ENCODE measurements at regions not wholly inside any gene's neighbourhood (a gene's known extent, or its start where the extent isn't known, plus 50 kb on each side); places are given as distances from the start of the nearest gene placed in this dataset.

DNA sequence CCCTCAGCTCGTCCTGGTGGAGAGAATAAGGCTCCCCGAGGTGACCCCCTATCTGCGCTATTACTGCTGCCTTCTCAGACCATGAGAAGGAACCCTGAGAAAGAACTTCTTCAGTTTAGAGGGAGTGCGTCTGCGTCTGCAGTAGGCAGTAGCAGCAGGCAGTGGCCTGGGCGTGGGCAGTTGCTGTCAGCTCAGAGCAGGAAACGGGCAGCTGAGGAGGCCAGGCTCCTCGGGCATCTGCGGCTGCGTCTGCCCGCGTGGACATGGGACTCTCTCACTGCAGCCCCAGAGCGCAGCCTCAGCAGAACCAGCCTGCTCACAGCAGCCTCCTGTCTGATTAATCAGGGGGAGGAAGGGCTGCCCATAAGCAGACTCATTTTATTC, 49.8 kb upstream of the FCN1 start:
- H3K9ac ChIP-seq (ENCODE audit: low read depth, low read length): no peak overlapping the region
- H3K4me1 ChIP-seq (ENCODE audit: control insufficient read depth, insufficient read depth, low read length): no peaks in the 10 kb centered on the region; the same call in 1 of the 2 replicates
- no peak overlapping the region for H3K27ac ChIP-seq (ENCODE audit: low read depth, low read length)
- H3K4me3 ChIP-seq (ENCODE audit: low read depth, low read length): no peak overlapping the region
- H3K9me3 ChIP-seq (ENCODE audit: control insufficient read depth, insufficient read depth, low read length): no peaks in the 10 kb centered on the region
- H3K36me3 ChIP-seq (ENCODE audit: control insufficient read depth, insufficient read depth, low read length): no peaks in the 10 kb centered on the region
- H3K27me3 ChIP-seq (ENCODE audit: control insufficient read depth, insufficient read depth, low read length): no peaks in the 10 kb centered on the region

DNA sequence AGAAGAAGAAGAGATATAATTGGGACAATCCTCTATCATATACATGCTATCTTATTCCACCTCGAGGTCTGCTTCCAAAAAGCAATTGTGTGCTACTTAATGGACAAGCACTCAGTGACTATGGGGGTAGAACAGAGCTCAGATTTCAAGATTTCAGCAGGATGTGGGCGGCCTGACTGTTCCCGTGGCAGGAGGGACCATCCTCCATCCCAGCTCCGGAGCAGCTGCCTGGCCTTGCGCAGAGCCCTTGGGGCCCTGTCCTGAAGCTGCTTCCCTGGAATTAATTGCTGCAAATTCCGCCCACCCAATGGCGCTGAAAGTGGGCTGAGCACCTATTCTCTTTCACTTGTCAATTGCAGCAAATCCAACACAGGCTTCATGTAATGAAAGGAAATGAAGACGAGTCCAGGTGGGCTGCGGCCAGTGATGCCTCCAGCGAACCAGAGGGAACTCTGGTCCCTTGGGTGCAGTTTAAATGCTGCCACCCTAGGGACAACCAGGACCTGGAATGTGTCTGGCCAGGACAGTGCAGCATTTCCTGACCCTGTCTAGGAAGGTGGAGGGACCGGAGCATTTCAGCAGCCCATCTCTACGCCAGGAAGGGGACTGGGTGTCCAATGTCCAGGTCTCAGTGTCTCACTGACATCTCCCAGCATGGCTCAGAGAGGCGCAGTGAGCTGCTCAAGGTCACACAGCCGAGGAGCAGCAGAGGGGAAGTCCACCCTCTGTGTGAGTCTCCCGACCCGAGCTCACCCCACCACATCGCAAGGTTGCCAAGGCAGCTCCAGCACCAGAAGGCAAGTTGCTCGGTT, 50.5 kb upstream of the FCN1 start:
- Histone ChIP-seq H3K4me3 (ENCODE audit: low read depth, low read length) (no peak overlapping the region), H3K4me1 (ENCODE audit: control insufficient read depth, insufficient read depth, low read length) (peaks cover 3% of the 10 kb centered on the region), H3K27me3 (ENCODE audit: control insufficient read depth, insufficient read depth, low read length) (no peaks in the 10 kb centered on the region), H3K9ac (ENCODE audit: low read depth, low read length) (no peak overlapping the region), H3K9me3 (ENCODE audit: control insufficient read depth, insufficient read depth, low read length) (no peaks in the 10 kb centered on the region), H3K27ac (ENCODE audit: low read depth, low read length) (no peak overlapping the region), H3K36me3 (ENCODE audit: control insufficient read depth, insufficient read depth, low read length) (no peaks in the 10 kb centered on the region)

DNA sequence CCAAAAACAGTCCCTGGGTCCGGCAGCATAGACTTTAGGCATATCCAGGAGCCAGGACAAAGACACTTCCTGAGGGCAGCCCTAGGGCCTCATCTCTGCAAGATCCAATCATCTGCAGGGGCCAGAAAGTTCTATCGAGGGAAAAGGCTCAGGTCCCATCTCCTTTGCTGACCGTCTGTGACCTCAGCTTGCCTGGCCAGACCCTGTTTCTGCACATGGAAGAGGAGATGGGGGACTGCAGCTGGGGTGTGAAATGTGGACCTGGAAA, 51.0 kb upstream of the FCN1 start:
- Histone ChIP-seq H3K9ac (ENCODE audit: low read depth, low read length) (no peak overlapping the region), H3K4me1 (ENCODE audit: control insufficient read depth, insufficient read depth, low read length) (peaks cover 7% of the 10 kb centered on the region), H3K36me3 (ENCODE audit: control insufficient read depth, insufficient read depth, low read length) (no peaks in the 10 kb centered on the region), H3K27me3 (ENCODE audit: control insufficient read depth, insufficient read depth, low read length) (no peaks in the 10 kb centered on the region), H3K9me3 (ENCODE audit: control insufficient read depth, insufficient read depth, low read length) (no peaks in the 10 kb centered on the region), H3K4me3 (ENCODE audit: low read depth, low read length) (no peak overlapping the region), H3K27ac (ENCODE audit: low read depth, low read length) (no peak overlapping the region)

DNA sequence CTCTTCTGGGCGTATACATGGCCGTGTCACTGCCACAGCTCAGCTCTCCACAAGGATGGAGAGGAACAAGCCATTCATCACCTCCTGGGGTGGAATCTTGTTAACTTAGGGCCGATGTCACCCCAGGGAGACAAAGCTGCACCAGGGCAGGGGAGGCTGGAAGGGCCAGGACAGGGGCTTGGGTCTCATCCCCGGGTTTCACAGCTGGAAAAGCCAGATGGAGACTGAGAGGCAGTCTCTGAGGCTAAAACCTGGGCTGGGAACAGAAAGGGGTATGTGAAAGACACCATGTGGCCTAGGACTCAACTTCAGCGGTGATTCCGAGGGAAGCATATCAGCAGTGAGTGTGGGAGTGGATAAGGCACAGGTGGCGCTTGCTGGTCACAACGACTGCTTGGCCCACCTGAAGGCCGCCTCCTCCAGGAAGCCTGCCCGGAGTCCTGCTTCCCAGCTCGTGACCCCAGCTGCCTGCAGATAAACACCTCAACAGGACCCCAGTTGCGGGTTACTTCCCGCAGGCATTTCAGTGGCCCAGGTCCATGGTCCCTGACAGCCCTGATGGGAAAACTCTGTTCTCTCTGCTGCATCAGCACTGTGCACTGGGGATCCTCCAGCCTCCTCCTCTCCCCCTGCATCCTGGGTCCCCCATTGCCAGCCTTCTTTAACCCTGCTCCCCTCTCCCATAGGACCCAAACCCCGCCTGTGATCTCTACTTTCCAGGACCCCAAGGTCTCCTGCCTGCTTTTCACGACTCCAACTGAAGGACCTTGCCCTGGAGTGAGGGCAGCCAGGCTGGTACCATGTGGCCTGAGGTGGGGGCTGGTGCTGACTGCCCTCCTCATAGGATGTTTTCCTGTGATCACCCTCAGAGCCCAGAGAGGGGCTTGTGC, 51.7 kb upstream of the FCN1 start:
- H3K4me3 ChIP-seq (ENCODE audit: low read depth, low read length): no peak overlapping the region
- H3K9me3 ChIP-seq (ENCODE audit: control insufficient read depth, insufficient read depth, low read length): no peaks in the 10 kb centered on the region
- H3K27me3 ChIP-seq (ENCODE audit: control insufficient read depth, insufficient read depth, low read length): no peaks in the 10 kb centered on the region
- no peaks in the 10 kb centered on the region for H3K36me3 ChIP-seq (ENCODE audit: control insufficient read depth, insufficient read depth, low read length)
- no peak overlapping the region for H3K27ac ChIP-seq (ENCODE audit: low read depth, low read length)
- H3K9ac ChIP-seq (ENCODE audit: low read depth, low read length): no peak overlapping the region
- H3K4me1 ChIP-seq (ENCODE audit: control insufficient read depth, insufficient read depth, low read length): peaks cover 14% of the 10 kb centered on the region

DNA sequence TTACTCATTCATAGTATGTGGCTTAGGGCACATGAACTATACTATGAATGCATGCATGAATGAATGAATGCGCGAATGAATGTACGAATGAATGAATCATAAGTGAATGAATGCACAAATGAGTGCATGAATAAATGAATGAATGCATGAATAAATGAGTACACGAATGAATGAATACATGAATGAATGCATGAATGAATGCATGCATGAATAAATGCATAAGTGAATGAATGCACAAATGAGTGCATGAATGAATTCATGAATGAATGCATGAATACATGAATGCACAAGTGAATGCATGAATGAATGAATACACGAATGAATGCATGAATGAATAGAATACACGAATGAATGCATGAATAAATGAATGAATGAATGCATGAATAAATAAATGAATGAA, 52.5 kb upstream of the FCN1 start:
- Histone ChIP-seq H3K4me3 (ENCODE audit: low read depth, low read length) (no peak overlapping the region), H3K36me3 (ENCODE audit: control insufficient read depth, insufficient read depth, low read length) (no peaks in the 10 kb centered on the region), H3K4me1 (ENCODE audit: control insufficient read depth, insufficient read depth, low read length) (peaks cover 22% of the 10 kb centered on the region), H3K27ac (ENCODE audit: low read depth, low read length) (no peak overlapping the region), H3K9me3 (ENCODE audit: control insufficient read depth, insufficient read depth, low read length) (no peaks in the 10 kb centered on the region), H3K27me3 (ENCODE audit: control insufficient read depth, insufficient read depth, low read length) (no peaks in the 10 kb centered on the region), H3K9ac (ENCODE audit: low read depth, low read length) (no peak overlapping the region)

DNA sequence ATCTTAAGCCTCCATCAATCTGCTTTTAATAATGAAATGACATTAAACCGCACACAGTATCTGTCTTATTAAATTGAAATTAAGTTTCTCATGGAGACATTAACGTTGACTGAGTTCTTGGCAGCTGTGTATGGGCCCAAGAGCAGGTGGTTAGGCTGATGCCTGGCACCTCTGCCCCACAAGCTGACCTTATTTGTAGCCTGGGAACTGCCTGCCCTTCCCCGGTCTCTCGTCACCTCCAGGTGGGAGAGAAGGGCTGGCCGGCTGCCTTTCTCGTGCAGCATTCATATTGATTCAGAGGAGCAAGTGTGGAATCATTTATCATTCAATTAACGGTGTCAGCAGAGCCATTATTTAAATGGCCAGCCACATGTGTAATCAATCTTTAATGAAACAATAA, 53.0 kb upstream of the FCN1 start:
- Histone ChIP-seq H3K36me3 (ENCODE audit: control insufficient read depth, insufficient read depth, low read length) (no peaks in the 10 kb centered on the region), H3K4me3 (ENCODE audit: low read depth, low read length) (no peak overlapping the region), H3K9ac (ENCODE audit: low read depth, low read length) (no peak overlapping the region), H3K4me1 (ENCODE audit: control insufficient read depth, insufficient read depth, low read length) (peaks cover 27% of the 10 kb centered on the region), H3K27me3 (ENCODE audit: control insufficient read depth, insufficient read depth, low read length) (no peaks in the 10 kb centered on the region), H3K27ac (ENCODE audit: low read depth, low read length) (no peak overlapping the region), H3K9me3 (ENCODE audit: control insufficient read depth, insufficient read depth, low read length) (no peaks in the 10 kb centered on the region)

DNA sequence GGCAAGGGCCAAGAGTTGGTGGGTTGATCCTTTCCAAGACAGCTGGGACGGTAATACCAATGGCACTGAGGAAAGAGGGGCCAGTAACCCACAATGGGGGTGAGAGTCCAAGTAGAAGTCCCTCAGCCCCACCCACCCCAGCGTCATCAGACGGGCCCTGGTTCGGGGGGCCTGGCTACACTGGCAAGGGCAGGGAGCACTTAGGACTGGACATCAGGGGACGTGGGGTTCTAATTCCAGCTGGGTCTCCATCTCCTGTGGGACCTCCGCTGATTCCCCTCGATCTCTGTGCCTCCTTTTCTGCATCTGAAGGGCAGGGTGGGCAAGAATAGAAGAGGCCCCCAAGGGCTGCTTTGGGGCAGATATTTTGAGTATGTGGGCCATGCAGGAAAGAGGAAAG, 53.5 kb upstream of the FCN1 start:
- Histone ChIP-seq H3K27ac (ENCODE audit: low read depth, low read length) (no peak overlapping the region), H3K27me3 (ENCODE audit: control insufficient read depth, insufficient read depth, low read length) (no peaks in the 10 kb centered on the region), H3K9ac (ENCODE audit: low read depth, low read length) (no peak overlapping the region), H3K9me3 (ENCODE audit: control insufficient read depth, insufficient read depth, low read length) (no peaks in the 10 kb centered on the region), H3K4me1 (ENCODE audit: control insufficient read depth, insufficient read depth, low read length) (peaks cover 31% of the 10 kb centered on the region), H3K4me3 (ENCODE audit: low read depth, low read length) (no peak overlapping the region), H3K36me3 (ENCODE audit: control insufficient read depth, insufficient read depth, low read length) (no peaks in the 10 kb centered on the region)

DNA sequence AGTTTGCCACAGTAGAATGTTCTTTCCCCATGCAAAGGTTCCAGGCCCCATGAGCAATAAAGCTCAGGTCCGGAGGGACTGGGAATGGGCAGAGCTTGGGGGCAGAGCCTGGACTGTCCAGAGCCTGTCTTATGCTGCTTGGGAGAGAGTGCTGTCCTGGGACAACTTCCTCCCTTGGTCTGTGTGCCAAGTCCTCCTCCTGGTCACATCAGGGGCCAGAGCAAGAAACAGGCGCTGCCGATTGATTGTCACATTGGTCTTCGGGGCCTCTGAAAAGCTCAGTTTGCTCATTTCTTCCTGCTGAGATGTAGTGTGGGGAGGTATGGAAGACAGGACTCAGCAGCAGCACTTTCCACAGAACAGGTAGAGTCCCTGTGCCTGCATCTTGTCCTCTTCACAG, 54.0 kb upstream of the FCN1 start:
- no peaks in the 10 kb centered on the region for H3K9me3 ChIP-seq (ENCODE audit: control insufficient read depth, insufficient read depth, low read length)
- no peak overlapping the region for H3K27ac ChIP-seq (ENCODE audit: low read depth, low read length)
- peaks cover 31% of the 10 kb centered on the region for H3K4me1 ChIP-seq (ENCODE audit: control insufficient read depth, insufficient read depth, low read length)
- H3K27me3 ChIP-seq (ENCODE audit: control insufficient read depth, insufficient read depth, low read length): no peaks in the 10 kb centered on the region
- H3K36me3 ChIP-seq (ENCODE audit: control insufficient read depth, insufficient read depth, low read length): no peaks in the 10 kb centered on the region
- H3K4me3 ChIP-seq (ENCODE audit: low read depth, low read length): no peak overlapping the region
- H3K9ac ChIP-seq (ENCODE audit: low read depth, low read length): no peak overlapping the region

DNA sequence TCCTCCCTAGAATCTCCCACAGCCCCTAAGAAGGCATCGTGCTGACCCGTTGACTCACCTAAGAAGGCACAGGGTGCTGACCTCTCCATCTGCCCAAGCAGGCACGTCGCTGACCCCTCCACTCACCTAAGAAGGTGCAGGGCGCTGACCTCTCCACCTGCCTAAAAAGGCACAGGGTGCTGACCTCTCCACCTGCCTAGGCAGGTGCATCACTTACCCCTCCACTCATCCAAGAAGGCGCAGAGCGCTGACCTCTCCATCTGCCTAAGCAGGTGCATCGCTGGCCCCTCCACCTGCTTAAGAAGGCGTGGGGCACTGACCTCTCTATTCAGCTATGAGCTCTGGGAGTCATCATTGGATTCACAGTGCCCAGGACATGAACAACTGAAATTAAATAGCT, 54.4 kb upstream of the FCN1 start:
- H3K9ac ChIP-seq (ENCODE audit: low read depth, low read length): no peak overlapping the region
- H3K27ac ChIP-seq (ENCODE audit: low read depth, low read length): no peak overlapping the region
- no peaks in the 10 kb centered on the region for H3K9me3 ChIP-seq (ENCODE audit: control insufficient read depth, insufficient read depth, low read length)
- H3K36me3 ChIP-seq (ENCODE audit: control insufficient read depth, insufficient read depth, low read length): no peaks in the 10 kb centered on the region
- peaks cover 31% of the 10 kb centered on the region for H3K4me1 ChIP-seq (ENCODE audit: control insufficient read depth, insufficient read depth, low read length)
- H3K27me3 ChIP-seq (ENCODE audit: control insufficient read depth, insufficient read depth, low read length): no peaks in the 10 kb centered on the region
- no peak overlapping the region for H3K4me3 ChIP-seq (ENCODE audit: low read depth, low read length)

DNA sequence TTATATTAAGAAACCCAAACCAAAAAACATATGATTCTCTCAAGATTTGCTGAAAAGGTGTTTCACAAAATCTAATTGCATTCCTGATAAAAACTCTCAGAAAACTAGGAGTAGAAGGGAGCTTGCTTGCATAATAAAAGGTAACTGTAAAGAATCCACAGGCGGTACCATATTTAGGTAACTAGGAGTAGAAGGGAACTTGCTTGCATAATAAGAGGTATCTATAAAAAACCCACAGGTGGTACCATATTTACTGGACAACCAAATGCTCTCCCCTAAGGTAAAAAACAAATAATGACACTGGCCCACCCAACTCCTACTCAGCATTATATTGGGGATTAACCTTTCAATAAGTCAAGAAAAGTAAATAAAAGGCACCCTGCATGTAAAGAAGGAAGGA, 57.5 kb upstream of the FCN1 start:
- Histone ChIP-seq H3K36me3 (ENCODE audit: control insufficient read depth, insufficient read depth, low read length) (no peaks in the 10 kb centered on the region), H3K27ac (ENCODE audit: low read depth, low read length) (peak overlapping the region; percentile 43), H3K9ac (ENCODE audit: low read depth, low read length) (no peak overlapping the region), H3K4me3 (ENCODE audit: low read depth, low read length) (peak overlapping the region; percentile 29), H3K4me1 (ENCODE audit: control insufficient read depth, insufficient read depth, low read length) (peaks cover 31% of the 10 kb centered on the region), H3K9me3 (ENCODE audit: control insufficient read depth, insufficient read depth, low read length) (no peaks in the 10 kb centered on the region), H3K27me3 (ENCODE audit: control insufficient read depth, insufficient read depth, low read length) (no peaks in the 10 kb centered on the region)

DNA sequence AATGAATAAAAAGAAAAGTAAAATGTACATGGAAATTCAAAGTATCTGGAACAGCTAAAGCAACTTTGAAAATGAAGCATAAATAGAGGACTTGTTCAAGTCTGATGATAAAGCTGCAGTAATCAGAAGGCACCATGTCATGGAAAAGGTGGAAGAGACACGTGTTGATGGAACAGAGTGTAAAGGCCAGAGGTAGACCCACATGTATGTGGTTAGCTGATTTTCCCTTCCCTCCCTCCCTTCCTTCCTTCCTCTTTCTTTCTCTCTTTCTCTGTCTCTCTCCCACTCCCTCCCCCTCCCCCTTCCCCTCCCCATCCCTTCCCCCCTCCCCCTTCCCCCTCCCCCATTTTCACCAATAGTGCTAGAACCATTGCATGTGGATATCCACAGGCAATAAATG, 58.7 kb upstream of the FCN1 start:
- no peak overlapping the region for H3K27ac ChIP-seq (ENCODE audit: low read depth, low read length)
- H3K4me1 ChIP-seq (ENCODE audit: control insufficient read depth, insufficient read depth, low read length): peaks cover 31% of the 10 kb centered on the region
- no peak overlapping the region for H3K4me3 ChIP-seq (ENCODE audit: low read depth, low read length)
- H3K9me3 ChIP-seq (ENCODE audit: control insufficient read depth, insufficient read depth, low read length): no peaks in the 10 kb centered on the region
- no peak overlapping the region for H3K9ac ChIP-seq (ENCODE audit: low read depth, low read length)
- H3K36me3 ChIP-seq (ENCODE audit: control insufficient read depth, insufficient read depth, low read length): no peaks in the 10 kb centered on the region
- H3K27me3 ChIP-seq (ENCODE audit: control insufficient read depth, insufficient read depth, low read length): no peaks in the 10 kb centered on the region

Data from HUES48 (cell line).